Dendritic cell treated with granulocyte-macrophage colony-stimulating factor and Interleukin-4, amounts not matched to agents 40 ng/mL and 50 ng/mL, for 4 days (primary cell): ENCODE measurements at regions not wholly inside any gene's neighbourhood (a gene's known extent, or its start where the extent isn't known, plus 50 kb on each side); places are given as distances from the start of the nearest gene placed in this dataset.
"Not testable (repeated sequence)": the region's sequence is repeated elsewhere in the genome, so short reads cannot be mapped to it uniquely, and the experiment has no call there.

ENCODE experiments used
- H3K27ac Mint-ChIP-seq: one replicate; pipeline ENCODE4 v1.8.0; 2022; ENCODE audit warnings: mild to moderate bottlenecking, mixed read lengths
- H3K27me3 Mint-ChIP-seq: one replicate; pipeline ENCODE4 v1.8.0; 2022; ENCODE audit warnings: mild to moderate bottlenecking, mixed read lengths
- H3K36me3 Mint-ChIP-seq: one replicate; pipeline ENCODE4 v1.8.0; 2022; ENCODE audit warnings: low read depth, mixed read lengths
- H3K4me1 Mint-ChIP-seq: one replicate; pipeline ENCODE4 v1.8.0; 2022; ENCODE audit warnings: low read depth, mixed read lengths
- H3K4me3 Mint-ChIP-seq: one replicate; pipeline ENCODE4 v1.8.0; 2022; ENCODE audit warnings: mild to moderate bottlenecking, moderate library complexity, mixed read lengths
- H3K9me3 Mint-ChIP-seq: one replicate; pipeline ENCODE4 v1.8.0; 2022; ENCODE audit warnings: mixed read lengths
- intact Hi-C: fragments of 100-400 bp; cut with micrococcal nuclease; formaldehyde crosslinking; loops from one replicate; pipeline ENCODE4 v1.15.0; 2022

DNA sequence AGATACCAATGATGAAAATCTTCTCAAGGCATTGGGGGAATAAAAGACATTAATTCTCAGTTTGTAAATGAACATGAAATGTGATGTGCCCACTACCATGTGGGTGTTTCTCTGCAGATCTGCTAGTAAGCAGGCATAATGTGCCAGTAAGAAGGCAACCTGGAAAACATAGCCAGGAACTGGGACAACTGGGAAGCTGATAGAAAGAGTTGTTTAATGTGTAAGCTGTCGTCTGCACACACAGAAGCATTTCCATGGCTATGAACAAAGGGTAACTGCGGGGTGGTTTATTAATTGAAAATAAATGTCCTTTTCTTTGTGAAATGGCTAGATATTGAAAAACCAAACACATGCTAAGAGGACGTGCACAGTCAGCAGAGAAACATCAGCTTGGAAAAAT, 52.0 kb downstream of the ZC3H11B start:
- H3K27ac Mint-ChIP-seq, result no peak overlapping the region
- no peaks in the 10 kb centered on the region for H3K36me3 Mint-ChIP-seq
- intact Hi-C loops, result no loop called here

DNA sequence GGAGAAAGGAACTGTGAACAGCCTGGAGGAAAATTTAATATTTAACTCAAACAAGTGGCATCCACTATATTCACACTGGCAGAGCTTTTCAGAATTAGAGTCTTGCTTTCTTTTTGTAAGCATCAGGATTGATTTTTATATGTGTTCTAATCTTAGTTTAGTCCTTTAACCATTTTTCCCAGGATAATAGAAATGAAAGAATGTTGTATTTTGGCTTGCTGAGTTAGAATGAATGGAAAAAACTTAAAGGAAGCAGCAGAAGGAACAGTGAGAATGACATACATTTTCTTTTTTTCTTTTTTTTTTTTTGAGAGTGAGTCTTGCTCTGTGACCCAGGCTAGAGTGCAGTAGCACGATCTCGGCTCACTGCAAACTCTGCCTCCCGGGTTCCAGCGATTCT, 53.0 kb downstream of the ZC3H11B start:
- no peaks in the 10 kb centered on the region for H3K9me3 Mint-ChIP-seq
- no peak overlapping the region for H3K27ac Mint-ChIP-seq
- intact Hi-C loops, result no loop called here
- no peaks in the 10 kb centered on the region for H3K36me3 Mint-ChIP-seq
- peaks cover 5% of the 10 kb centered on the region for H3K4me1 Mint-ChIP-seq
- H3K4me3 Mint-ChIP-seq, result no peak overlapping the region
- H3K27me3 Mint-ChIP-seq, result peaks cover 41% of the 10 kb centered on the region

More for the DNA sequence above, 52.0 kb downstream of the ZC3H11B start:
- Mint-ChIP-seq H3K9me3 (no peaks in the 10 kb centered on the region), H3K4me1 (peaks cover 5% of the 10 kb centered on the region), H3K4me3 (no peak overlapping the region), H3K27me3 (peaks cover 39% of the 10 kb centered on the region)

GRCh38 chr1:219555806-219556205, 57.1 kb downstream of the ZC3H11B start:
- H3K27ac Mint-ChIP-seq, result no peak overlapping the region
- intact Hi-C loops, result no loop called here

GRCh38 chr1:219555031-219555692, 57.7 kb downstream of the ZC3H11B start:
- Mint-ChIP-seq H3K27me3 (peaks cover 25% of the 10 kb centered on the region), H3K27ac (no peak overlapping the region), H3K4me1 (no peaks in the 10 kb centered on the region)

More at GRCh38 chr1:219555806-219556205, 57.1 kb downstream of the ZC3H11B start:
- no peaks in the 10 kb centered on the region for H3K4me1 Mint-ChIP-seq
- no peaks in the 10 kb centered on the region for H3K36me3 Mint-ChIP-seq
- H3K27me3 Mint-ChIP-seq, result peaks cover 26% of the 10 kb centered on the region
- H3K4me3 Mint-ChIP-seq, result no peak overlapping the region
- H3K9me3 Mint-ChIP-seq, result no peaks in the 10 kb centered on the region

DNA sequence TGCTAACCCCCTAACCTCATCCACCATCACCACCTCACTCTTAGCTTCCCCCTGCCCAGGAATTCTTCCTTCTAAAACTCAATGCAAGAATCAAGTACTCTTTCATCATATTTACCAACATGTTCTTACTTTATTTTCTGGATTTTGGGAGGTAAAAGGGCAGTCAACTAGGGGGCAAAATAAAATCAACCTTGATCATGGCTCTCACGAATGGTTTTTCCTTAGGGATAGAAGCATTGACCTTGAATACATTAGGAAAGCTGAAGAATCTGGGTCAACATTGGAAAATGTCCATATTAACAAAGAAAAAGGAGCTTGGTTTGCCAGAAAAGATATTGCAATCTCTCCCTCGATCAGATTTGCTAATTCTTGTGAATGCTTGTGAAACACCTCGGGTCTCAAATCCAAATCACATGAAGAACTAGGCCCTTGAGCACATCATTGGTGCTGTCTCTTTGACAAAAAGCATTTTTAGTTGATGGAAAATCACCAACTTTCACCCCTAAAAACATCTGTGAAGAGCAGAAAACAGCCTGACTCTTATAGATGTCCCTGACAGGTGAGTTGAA, 58.9 kb downstream of the ZC3H11B start:
- H3K4me3 Mint-ChIP-seq, result no peak overlapping the region
- H3K27ac Mint-ChIP-seq, result no peak overlapping the region
- H3K27me3 Mint-ChIP-seq, result peaks cover 28% of the 10 kb centered on the region
- no peaks in the 10 kb centered on the region for H3K9me3 Mint-ChIP-seq
- H3K4me1 Mint-ChIP-seq, result no peaks in the 10 kb centered on the region
- H3K36me3 Mint-ChIP-seq, result no peaks in the 10 kb centered on the region
- intact Hi-C loops, result no loop called here

More at GRCh38 chr1:219555031-219555692, 57.7 kb downstream of the ZC3H11B start:
- Mint-ChIP-seq H3K4me3 (no peak overlapping the region), H3K36me3 (no peaks in the 10 kb centered on the region), H3K9me3 (no peaks in the 10 kb centered on the region)
- intact Hi-C loops, result no loop called here

DNA sequence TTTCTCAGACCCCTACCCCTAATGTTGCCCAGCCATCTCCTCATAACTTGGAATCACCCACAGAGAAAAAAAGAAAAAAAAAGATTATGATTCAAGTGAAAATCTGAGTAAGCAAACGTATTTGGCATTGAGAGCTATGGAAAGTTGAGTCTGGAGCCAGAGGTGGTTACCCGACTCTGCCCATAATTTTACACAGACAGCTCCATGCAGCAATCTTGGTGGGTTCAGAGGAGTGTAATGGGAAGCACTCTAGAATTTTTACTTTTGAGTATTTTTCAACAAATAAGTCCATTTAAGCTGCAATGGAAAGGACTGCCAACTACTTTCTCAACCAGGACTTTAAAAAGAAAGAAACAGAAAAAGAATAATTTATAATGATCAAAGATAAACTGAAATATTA, 62.7 kb downstream of the ZC3H11B start:
- no peaks in the 10 kb centered on the region for H3K9me3 Mint-ChIP-seq
- no peaks in the 10 kb centered on the region for H3K4me1 Mint-ChIP-seq
- H3K27me3 Mint-ChIP-seq, result peaks cover 22% of the 10 kb centered on the region
- no peaks in the 10 kb centered on the region for H3K36me3 Mint-ChIP-seq
- H3K27ac Mint-ChIP-seq, result no peak overlapping the region
- no peak overlapping the region for H3K4me3 Mint-ChIP-seq
- intact Hi-C loops, result no loop called here

- H3K4me3 Mint-ChIP-seq, result no peak overlapping the region
- no peaks in the 10 kb centered on the region for H3K9me3 Mint-ChIP-seq
These were observed 63.7 kb downstream of the ZC3H11B start for GRCh38 chr1:219549215-219549614.

DNA sequence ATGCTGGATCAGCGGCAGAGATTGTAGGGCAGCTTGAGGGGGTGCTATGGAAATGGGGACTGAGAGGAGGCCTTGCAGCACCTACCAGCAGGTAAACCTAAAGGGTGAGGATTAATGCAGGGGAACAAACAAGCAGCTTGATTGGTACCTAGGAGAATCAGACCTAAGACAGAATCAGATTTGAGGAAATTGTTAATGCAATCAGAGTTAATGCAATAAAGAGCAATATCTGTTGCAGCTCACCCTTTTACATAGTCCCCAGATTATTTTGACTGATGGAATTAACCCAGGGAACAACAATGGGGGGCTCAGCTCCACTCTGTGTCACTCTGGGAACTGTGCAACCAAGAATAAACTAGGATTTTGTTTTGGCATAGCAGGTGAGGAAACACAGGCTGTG, 64.5 kb downstream of the ZC3H11B start:
- H3K27ac Mint-ChIP-seq, result no peak overlapping the region
- peaks cover 7% of the 10 kb centered on the region for H3K4me1 Mint-ChIP-seq
- no peaks in the 10 kb centered on the region for H3K36me3 Mint-ChIP-seq
- intact Hi-C loops, result no loop called here
- peaks cover 19% of the 10 kb centered on the region for H3K27me3 Mint-ChIP-seq
- no peaks in the 10 kb centered on the region for H3K9me3 Mint-ChIP-seq
- H3K4me3 Mint-ChIP-seq, result no peak overlapping the region

More at GRCh38 chr1:219549215-219549614, 63.7 kb downstream of the ZC3H11B start:
- no peak overlapping the region for H3K27ac Mint-ChIP-seq
- intact Hi-C loops, result no loop called here
- peaks cover 3% of the 10 kb centered on the region for H3K4me1 Mint-ChIP-seq
- H3K36me3 Mint-ChIP-seq, result no peaks in the 10 kb centered on the region
- H3K27me3 Mint-ChIP-seq, result peaks cover 20% of the 10 kb centered on the region

- H3K9me3 Mint-ChIP-seq, H3K27ac Mint-ChIP-seq, H3K4me3 Mint-ChIP-seq, H3K36me3 Mint-ChIP-seq, intact Hi-C loops, H3K4me1 Mint-ChIP-seq: not testable (repeated sequence)
- H3K27me3 Mint-ChIP-seq, result peaks cover 21% of the 10 kb centered on the region
These were observed 67.1 kb downstream of the ZC3H11B start for GRCh38 chr1:219545756-219546155.

- Mint-ChIP-seq H3K4me1 (peaks cover 22% of the 10 kb centered on the region), H3K27me3 (peaks cover 19% of the 10 kb centered on the region), H3K36me3 (no peaks in the 10 kb centered on the region), H3K4me3 (no peak overlapping the region), H3K9me3 (no peaks in the 10 kb centered on the region), H3K27ac (no peak overlapping the region)
- intact Hi-C loops, result no loop called here
These were observed 68.6 kb downstream of the ZC3H11B start for GRCh38 chr1:219544163-219544846.

DNA sequence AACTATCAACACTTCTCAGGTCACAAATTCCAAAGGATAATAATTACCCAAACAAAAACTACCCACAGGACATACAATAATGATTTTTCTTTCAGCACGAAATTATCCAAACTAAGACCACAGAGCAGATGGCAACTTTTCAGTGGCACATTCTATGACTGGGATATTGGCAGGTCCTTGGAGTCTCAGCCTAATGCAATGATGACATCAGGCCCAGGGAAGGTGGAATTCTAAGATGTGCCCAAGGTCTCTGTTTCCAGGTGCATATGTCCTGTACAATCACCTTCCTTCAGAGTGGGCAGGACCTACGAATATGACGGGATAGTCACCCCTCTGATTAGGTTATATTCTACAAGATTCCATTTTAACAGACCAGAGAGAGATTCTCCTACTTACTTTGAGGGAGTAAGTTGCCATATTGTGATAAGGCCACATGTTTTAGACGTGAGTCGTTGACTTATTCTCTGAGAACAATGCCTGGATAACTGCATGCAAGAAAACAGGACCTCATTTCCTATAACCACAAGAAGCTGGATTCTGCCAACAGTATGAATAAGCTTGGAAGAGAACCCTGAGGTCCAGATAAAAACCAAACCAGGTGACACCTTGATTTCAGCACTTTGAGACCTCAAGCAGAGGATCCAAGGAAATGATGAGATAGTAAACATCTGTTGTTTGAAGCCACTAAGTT, 69.9 kb downstream of the ZC3H11B start:
- Mint-ChIP-seq H3K27me3 (peaks cover 13% of the 10 kb centered on the region), H3K27ac (no peak overlapping the region), H3K9me3 (no peaks in the 10 kb centered on the region), H3K36me3 (no peaks in the 10 kb centered on the region), H3K4me1 (peaks cover 27% of the 10 kb centered on the region), H3K4me3 (no peak overlapping the region)
- intact Hi-C loops, result no loop called here

GRCh38 chr1:219541946-219542345, 71.0 kb downstream of the ZC3H11B start:
- no peak overlapping the region for H3K4me3 Mint-ChIP-seq
- H3K27me3 Mint-ChIP-seq, result peaks cover 16% of the 10 kb centered on the region
- H3K36me3 Mint-ChIP-seq, result no peaks in the 10 kb centered on the region
- no peak overlapping the region for H3K27ac Mint-ChIP-seq
- no peaks in the 10 kb centered on the region for H3K9me3 Mint-ChIP-seq
- intact Hi-C loops, result no loop called here
- H3K4me1 Mint-ChIP-seq, result peaks cover 27% of the 10 kb centered on the region

DNA sequence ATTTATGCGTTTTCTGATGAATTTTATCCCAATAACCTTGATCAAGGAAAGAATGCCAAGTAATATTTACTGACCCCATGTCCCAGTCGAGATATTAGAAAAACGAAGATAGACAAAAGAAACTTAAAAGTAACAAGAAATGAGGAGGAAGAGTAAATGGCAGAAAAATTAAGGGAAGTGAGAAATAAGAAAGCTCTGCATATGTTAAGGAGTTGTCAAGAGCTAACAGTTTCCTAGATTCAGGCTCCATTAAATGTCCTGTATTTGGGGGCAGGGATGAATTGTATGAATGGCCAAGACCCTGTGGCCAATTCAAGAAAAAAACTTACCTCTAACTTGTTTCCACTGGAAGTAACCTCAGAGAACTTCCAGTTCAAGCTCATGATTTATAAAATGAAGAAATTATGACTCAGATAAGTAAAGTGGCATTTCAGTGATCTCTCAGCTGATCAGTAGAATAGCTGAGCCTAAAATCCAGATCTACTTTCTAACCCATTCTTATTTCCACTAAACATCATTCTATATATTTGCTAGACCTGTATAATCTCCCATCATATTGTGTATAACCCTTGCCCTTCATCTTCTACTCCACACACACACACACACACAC, 73.2 kb downstream of the ZC3H11B start:
- Mint-ChIP-seq H3K27me3 (peaks cover 23% of the 10 kb centered on the region), H3K27ac (peak overlapping the region; percentile 30), H3K9me3 (no peaks in the 10 kb centered on the region), H3K36me3 (no peaks in the 10 kb centered on the region), H3K4me1 (peaks cover 27% of the 10 kb centered on the region), H3K4me3 (no peak overlapping the region)
- intact Hi-C loops, result no loop called here

- H3K4me3 Mint-ChIP-seq, result no peak overlapping the region
- no peaks in the 10 kb centered on the region for H3K36me3 Mint-ChIP-seq
- H3K4me1 Mint-ChIP-seq, result peaks cover 21% of the 10 kb centered on the region
- intact Hi-C loops, result no loop called here
- H3K27ac Mint-ChIP-seq, result no peak overlapping the region
- H3K27me3 Mint-ChIP-seq, result peaks cover 21% of the 10 kb centered on the region
- H3K9me3 Mint-ChIP-seq, result no peaks in the 10 kb centered on the region
These were observed 74.0 kb downstream of the ZC3H11B start for GRCh38 chr1:219538886-219539285.
